ENCODE measurements at regions not wholly inside any gene's neighbourhood (a gene's known extent, or its start where the extent isn't known, plus 50 kb on each side); places are given as distances from the start of the nearest gene placed in this dataset.
"Not testable (repeated sequence)": the region's sequence is repeated elsewhere in the genome, so short reads cannot be mapped to it uniquely, and the experiment has no call there.

DNA sequence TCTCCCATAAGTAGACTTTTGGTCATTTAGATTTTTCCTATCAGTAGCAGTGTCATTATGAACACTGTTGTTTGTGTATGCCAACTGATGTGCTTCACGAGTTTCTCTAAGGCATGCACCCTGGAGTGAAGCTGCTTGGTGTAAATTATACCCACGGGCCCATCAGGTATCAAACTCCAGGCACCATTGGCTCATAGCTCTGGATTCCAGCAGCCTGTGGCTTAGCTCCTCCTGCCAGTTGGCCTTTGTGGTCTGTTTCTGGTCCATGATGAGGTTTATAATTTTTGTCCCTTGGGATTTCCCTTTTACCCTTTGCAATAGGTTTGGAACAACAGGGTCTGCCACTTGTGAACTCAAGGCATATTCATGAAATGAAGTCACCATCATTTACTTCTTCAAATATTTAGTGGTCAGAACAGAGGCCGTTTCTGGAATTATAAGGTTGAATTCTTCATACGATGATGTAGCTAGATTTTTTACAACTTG is 350.5 kb downstream of the PRL start:
- in situ Hi-C loops (cut with HindIII; ENCODE audit: low pct_ligation_motif_present, low sequenced_read_pairs), result no loop called here
- H3K4me3 ChIP-seq (ENCODE audit: low read depth, low read length), result no peak overlapping the region
- peak; percentile 94 for DNase-seq
- TF ChIP-seq CTCF (IDR thresholded peaks at IDR 0.05; ENCODE audit: low read depth, low read length, missing control alignments), result no peak
- peak overlapping the region; percentile 14 for H3K27ac ChIP-seq
- no peaks in the 10 kb centered on the region for H3K36me3 ChIP-seq (replicated peaks)
- no peaks in the 10 kb centered on the region for H3K27me3 ChIP-seq (replicated peaks)

- DNase-seq; H3K27me3 ChIP-seq (replicated peaks); H3K4me3 ChIP-seq (ENCODE audit: low read depth, low read length); H3K36me3 ChIP-seq (replicated peaks); in situ Hi-C loops (cut with HindIII; ENCODE audit: low pct_ligation_motif_present, low sequenced_read_pairs): not testable (repeated sequence)
- H3K27ac ChIP-seq, result peak overlapping the region; percentile 52
These were observed 349.6 kb downstream of the PRL start for GRCh38 chr6:21947227-21947626.

DNA sequence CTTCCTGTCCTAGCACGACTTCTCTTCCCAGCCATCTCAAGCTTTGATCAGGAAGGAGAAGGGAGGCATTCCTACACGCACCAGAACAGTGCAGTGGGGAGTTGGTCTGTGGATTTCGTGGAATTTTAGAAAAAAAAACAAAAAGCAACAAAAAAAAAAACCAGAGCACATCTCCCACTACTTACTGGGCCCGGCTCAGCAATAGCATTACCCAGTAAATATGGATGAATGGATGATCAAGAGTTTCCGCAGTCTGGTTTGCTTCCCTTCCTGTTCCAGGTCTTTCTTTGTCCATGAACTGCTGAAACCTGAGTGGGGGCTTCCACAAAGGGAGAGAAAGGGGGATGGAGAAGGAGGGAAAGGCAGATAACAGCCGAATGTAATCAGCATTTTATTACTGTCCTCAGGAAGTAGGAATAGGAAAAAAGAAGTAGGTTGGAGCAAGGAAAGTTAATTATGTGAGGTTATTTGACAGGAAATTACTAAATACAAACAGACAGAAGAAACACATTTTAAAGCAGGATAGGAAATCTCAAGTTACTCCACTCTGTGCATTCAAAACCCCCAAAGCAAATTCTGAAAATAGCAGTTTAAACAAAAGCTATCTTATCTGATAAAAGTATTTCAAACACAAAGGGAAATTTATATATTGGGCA is 349.0 kb downstream of the PRL start:
- in situ Hi-C loops (cut with HindIII; ENCODE audit: low pct_ligation_motif_present, low sequenced_read_pairs), result no loop called here
- H3K4me3 ChIP-seq (ENCODE audit: low read depth, low read length), result no peak overlapping the region
- no peaks in the 10 kb centered on the region for H3K27me3 ChIP-seq (replicated peaks)
- H3K27ac ChIP-seq, result peak overlapping the region; percentile 42
- H3K36me3 ChIP-seq (replicated peaks), result no peaks in the 10 kb centered on the region
- TF ChIP-seq CTCF (IDR thresholded peaks at IDR 0.05; ENCODE audit: low read depth, low read length, missing control alignments), result no peak
- no peak for DNase-seq

GRCh38 chr6:21949211-21949801 is 347.5 kb downstream of the PRL start:
- no peak overlapping the region for H3K27ac ChIP-seq
- TF ChIP-seq CTCF (IDR thresholded peaks at IDR 0.05; ENCODE audit: low read depth, low read length, missing control alignments), result no peak
- no peak overlapping the region for H3K4me3 ChIP-seq (ENCODE audit: low read depth, low read length)
- no peak for DNase-seq
- in situ Hi-C loops (cut with HindIII; ENCODE audit: low pct_ligation_motif_present, low sequenced_read_pairs), result no loop called here
- no peaks in the 10 kb centered on the region for H3K27me3 ChIP-seq (replicated peaks)
- no peaks in the 10 kb centered on the region for H3K36me3 ChIP-seq (replicated peaks)

DNA sequence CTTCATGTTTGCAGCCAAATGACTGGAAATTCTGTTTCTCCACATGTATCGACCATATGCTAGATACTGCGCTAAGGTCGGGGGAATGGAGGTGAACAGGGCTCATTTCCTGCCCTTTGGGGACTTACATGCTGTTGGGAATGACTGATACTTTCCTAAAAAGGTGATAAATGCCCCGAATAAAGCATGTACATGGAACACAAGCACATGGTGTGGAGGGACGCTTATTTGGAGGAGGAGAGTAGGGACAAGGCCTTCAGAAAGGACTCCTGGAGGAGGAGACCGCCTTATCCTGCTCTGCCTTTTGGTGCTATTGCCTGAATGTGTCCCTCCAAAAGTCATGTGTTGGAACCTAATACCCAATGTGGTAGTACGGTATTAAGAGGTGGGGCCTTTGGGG is 344.5 kb downstream of the PRL start:
- no peak overlapping the region for H3K27ac ChIP-seq
- no peak for TF ChIP-seq CTCF (IDR thresholded peaks at IDR 0.05; ENCODE audit: low read depth, low read length, missing control alignments)
- DNase-seq, result no peak
- H3K27me3 ChIP-seq (replicated peaks), result no peaks in the 10 kb centered on the region
- in situ Hi-C loops (cut with HindIII; ENCODE audit: low pct_ligation_motif_present, low sequenced_read_pairs), result no loop called here
- no peaks in the 10 kb centered on the region for H3K36me3 ChIP-seq (replicated peaks)
- no peak overlapping the region for H3K4me3 ChIP-seq (ENCODE audit: low read depth, low read length)

GRCh38 chr6:21953831-21954801 is 342.7 kb downstream of the PRL start:
- Histone ChIP-seq H3K27me3 (replicated peaks) (no peaks in the 10 kb centered on the region), H3K27ac (no peak overlapping the region), H3K36me3 (replicated peaks) (no peaks in the 10 kb centered on the region), H3K4me3 (ENCODE audit: low read depth, low read length) (no peak overlapping the region)
- no peak for TF ChIP-seq CTCF (IDR thresholded peaks at IDR 0.05; ENCODE audit: low read depth, low read length, missing control alignments)
- in situ Hi-C loops (cut with HindIII; ENCODE audit: low pct_ligation_motif_present, low sequenced_read_pairs), result no loop called here
- DNase-seq, result peak; percentile 69

Measured in brain microvascular endothelial cell (primary cell).